GM21367 (cell line): ENCODE measurements at regions not wholly inside any gene's neighbourhood (a gene's known extent, or its start where the extent isn't known, plus 50 kb on each side); places are given as distances from the start of the nearest gene placed in this dataset.

Source experiments
- ATAC-seq: cut with Tn5 transposase; IDR thresholded peaks from one replicate; pipeline ENCODE4 v1.9.1; 2021; ENCODE audit not compliant: unreplicated experiment

GRCh38 chr6:19643287-19643686 is 193.9 kb upstream of the ID4 start:
- ATAC-seq, result no peak

DNA sequence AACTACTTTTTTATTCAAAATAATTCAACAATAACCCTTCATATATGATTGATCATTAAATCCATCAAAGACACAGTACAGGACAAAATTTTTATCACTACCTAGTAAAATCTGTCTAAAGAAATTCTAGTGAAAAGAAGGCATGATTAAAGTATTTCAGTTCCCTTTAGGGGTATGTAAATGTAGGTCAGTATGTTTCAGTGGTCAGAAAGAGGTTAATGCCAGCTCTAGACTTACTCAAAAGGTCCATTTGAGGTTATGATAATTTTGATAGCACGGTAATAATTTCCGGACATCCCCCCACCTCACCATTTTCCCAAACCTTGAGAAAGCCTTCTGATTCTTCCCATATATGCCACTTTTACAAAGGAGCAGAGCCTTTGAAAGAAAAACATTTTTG is 193.5 kb upstream of the ID4 start:
- no peak for ATAC-seq

- no peak for ATAC-seq
Measured at GRCh38 chr6:19655744-19656143, 181.4 kb upstream of the ID4 start.

DNA sequence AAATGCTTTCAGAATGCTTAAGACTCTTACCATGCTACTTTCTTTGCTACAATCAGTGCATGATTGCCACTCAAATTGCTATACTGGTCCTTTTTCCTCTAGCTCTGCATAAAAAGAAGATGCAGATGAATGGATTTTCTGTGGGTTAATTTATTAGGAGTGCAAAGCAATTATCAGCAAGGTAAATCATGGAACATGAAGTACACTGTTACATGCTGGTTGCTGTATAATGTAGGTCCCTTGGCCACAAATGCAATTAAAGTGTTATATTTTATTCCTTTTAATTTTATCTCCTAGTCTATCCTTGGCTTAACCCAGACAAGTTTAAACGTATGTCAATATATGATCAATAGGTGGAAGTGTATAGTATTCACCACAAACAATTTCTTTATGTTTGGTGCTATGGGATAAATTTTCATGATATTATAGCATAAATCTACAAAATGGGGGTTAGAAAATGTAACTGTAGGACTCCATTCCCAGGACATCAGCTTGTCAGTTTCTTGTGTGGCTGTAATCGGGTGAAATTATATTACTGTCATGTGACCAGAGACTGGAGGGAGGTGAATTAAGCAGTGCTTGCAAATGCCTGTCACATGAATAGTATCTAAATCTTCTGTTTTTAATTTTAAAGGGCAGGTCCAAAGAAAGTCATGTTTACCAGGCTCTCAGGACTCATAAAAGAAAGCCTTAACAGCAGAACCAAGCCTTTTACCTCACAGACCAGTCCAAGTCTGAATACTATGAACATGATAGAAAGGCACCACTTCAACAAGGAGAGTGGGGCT is 176.9 kb upstream of the ID4 start:
- no peak for ATAC-seq

DNA sequence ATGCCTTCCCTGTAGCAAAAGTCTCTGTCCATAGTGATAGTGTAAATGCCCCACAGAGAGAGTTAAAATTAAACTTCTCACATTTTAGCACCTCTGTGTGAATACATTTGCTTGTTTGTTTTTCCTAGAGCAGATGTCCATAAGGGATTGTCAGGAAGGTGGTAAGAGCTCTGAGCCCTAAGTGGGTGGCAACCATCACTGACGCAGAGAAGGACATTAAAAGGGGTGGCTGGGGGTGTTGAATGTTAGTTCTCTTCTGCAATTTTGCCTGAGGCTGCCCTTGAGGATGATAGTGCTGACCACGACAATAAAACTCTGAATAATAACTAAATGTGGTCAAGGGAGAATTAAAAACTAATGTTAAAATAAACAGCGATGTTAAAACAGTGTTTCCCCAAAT is 174.3 kb upstream of the ID4 start:
- ATAC-seq, result no peak

DNA sequence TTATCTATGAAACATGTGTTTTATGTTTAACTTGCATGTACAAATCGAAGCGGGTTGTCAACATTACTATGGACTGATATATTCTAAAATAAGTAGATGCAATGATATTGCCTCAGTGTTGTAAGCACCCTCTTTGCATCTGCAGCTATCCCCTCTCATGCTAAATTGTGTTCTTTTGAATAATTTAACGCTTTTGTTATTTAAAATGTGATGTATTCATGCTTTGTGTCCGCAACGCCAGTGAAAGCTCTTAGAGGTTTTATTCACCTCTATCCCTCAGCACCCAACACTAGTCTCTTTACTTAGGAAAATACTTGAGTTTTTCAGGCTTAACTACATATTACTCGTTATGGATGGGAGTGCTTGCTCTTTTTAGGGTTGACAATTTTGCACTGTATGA is 173.7 kb upstream of the ID4 start:
- no peak for ATAC-seq

GRCh38 chr6:19664050-19664449 is 173.1 kb upstream of the ID4 start:
- no peak for ATAC-seq

GRCh38 chr6:19664878-19665612 is 172.1 kb upstream of the ID4 start:
- no peak for ATAC-seq

- no peak for ATAC-seq
Measured at GRCh38 chr6:19665613-19665909, 171.6 kb upstream of the ID4 start.

DNA sequence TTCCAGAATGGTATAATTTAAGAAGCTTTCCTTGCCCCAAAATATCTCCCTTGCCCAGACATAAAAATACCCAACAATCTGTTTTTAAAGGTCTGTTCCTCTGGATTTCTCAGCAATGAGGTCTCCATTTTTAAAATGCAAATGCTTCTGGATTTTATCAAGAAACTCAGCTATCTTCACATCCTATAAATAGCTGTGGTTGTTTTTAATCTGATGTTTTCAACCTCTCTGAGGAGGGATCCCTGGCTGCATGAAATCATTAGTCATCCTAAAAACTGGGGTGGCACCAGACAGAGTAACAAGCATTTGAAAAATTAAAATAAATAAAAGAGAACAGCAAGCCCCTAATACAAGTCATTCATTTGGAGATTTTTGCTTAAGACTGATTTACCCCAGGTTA is 168.5 kb upstream of the ID4 start:
- no peak for ATAC-seq

DNA sequence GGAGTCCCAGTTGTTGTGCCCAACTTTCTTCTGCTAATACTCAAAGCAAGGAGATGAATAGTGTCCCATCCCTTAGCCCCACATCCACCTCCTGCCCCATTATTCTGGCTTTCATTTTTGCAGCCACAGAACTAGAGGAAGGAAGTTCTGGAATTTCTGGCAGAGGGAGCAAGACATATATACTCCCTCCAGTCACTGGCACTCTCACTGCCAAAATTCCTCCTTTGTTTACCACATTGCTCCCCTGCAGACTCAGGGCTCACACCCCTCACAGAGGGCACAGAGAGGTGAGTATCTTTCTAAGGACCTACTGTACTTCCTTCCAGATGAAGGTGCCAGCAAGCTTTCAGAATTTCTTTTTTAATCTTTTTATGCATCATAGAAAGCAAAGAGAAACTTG is 168.0 kb upstream of the ID4 start:
- no peak for ATAC-seq

DNA sequence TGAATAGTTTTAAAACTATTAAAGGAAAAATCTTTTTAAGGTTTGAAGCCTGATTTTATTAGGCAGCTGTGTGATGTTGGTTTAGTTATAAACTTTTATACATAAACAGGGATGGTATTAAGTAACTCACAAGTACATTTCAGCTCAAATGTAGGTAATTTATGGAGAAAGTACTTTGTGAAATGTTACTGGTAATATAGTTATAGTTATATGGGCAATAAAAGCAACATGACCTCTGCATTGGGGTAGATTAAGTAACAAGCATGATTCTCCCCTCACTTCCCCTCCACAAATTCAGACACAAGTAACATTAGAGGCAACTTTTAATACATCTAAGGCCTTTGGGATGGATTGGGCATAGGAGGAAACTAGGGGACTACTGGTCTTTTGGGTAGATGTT is 154.3 kb upstream of the ID4 start:
- ATAC-seq, result no peak

DNA sequence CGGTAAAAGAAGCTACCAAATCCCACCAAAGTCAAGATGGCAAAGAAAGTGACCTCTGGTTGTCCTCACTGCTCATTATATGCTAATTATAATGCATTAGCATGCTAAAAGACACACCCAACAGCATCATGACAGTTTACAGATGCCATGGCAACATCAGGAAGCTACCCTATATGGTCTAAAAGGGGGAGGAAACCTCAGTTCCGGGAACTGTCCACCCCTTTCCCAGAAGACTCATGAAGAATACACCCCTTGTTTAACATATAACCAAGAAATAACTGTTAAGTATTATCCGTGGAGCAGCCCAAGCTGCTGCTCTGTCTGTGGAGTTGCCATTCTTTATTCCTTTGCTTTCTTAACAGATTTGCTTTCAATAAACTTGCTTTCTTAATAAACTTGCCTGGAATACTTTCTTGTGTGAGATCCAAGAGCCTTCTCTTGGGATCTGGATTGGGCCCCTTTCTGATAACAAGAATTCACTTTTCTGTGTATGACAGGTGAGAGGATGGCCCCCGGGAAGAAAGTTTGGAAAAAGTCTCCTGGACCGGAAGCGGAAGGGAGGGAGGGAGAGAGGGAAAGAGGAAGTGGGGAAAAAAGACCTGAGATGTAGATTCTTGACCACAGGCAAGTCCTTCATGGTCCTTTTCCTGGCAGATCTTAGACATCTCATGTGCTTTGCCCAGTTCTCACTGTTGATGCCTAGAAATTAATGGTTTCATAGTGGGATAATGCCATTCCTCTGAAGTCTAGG is 146.7 kb upstream of the ID4 start:
- ATAC-seq, result no peak

DNA sequence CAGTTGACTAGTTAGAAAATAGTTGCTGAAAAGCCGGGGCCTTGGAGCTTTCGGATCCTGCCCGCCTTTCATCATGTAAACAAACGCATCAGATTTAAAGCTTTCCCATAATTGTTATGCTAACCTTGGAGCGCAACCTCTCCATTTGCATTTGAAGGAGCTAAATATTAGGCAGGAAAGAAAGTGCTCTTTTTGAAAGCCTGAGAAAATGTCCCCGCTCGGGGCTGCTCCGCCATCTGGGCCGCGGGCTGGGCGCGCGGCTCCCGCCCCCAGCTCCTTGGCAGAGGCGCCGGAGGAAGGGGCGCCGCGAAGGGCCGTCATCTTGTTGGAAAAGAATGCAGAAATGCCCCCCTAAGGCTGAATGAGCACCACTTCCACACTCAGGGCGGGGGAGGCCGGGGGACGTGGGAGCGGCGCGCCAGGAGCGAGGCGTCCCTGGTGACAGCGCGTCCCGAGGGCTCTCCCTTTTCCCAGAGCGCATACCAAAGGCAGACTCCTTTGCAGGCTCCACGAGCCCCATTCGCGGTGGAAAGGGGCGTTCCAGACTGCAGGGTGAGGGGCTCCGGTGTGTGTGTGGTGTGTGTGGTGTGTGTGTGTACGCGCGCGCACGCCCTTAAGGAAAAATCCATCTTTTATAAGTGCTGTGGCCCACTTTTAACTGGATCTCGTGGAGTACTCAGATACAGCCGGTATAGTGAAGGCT is 145.6 kb upstream of the ID4 start:
- ATAC-seq, result no peak

GRCh38 chr6:19692506-19693298 is 144.5 kb upstream of the ID4 start:
- ATAC-seq, result no peak

DNA sequence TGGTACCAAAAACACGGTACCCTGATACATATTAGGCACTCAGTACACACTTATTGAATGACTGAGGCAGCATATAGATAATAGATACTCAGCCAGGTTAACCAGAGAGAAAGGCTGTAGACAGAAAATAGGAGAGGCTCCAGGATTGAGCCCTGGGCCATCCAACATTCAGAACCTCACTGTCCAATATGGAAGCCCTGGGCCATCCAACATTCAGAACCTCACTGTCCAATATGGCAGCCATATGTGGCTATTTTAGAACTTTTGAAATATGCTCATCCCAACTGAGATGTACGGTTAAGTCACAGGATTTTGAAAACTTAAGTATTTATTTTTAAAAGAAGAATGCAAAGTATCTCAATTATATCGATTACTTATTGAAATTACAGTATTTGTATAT is 142.5 kb upstream of the ID4 start:
- ATAC-seq, result no peak

DNA sequence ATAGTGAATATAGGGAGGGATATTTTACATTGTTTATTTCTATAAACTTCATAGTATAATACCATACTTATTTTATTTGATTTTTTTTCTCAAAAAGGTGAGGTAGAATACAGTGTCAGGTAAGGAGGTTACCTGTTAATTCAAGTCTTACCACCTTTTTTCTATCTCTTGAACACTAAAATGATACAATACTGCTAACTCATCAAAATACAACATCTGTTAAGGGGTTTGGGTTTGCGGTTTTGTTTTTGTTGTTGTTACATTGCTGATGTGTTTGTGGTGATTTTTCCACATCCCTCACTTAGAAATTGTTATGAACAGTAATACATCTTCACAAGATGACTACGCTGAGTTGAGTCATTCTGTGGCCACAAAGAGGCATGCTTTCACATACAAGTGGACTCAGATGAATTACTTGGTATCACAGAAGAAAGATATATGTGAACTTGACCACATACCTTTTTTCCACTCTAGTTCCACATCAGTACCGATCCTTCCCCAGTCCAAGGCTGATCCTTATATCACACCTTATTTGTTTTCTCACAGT is 139.4 kb upstream of the ID4 start:
- ATAC-seq, result no peak

- no peak for ATAC-seq
Measured at GRCh38 chr6:19699932-19700331, 137.2 kb upstream of the ID4 start.

DNA sequence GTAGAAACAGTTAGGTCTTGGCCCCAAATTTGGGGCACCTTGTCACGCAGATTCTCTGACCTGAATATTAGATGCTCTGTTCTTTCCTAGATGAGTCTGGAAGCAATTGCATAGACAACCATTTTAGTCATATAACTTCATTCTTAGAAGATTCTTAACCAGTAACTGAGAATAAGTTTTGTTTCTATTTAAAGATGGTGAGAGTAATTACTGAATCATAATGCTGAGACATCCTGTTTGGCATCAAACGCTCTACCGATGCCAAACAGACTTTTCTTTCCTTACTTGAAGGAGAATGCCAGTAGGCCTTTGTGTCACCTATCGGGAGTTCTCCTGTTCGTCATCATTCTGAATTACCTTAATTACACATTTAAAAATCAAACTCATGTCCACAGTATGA is 131.6 kb upstream of the ID4 start:
- no peak for ATAC-seq

GRCh38 chr6:19712012-19712688 is 125.0 kb upstream of the ID4 start:
- ATAC-seq, result no peak
